NB4 (cell line): ENCODE measurements at regions not wholly inside any gene's neighbourhood (a gene's known extent, or its start where the extent isn't known, plus 50 kb on each side); places are given as distances from the start of the nearest gene placed in this dataset.

Experiments
- MYC ChIP-seq: IDR thresholded peaks from 2 replicates; pipeline ENCODE4 v1.6.1; 2011; ENCODE audit warnings: low read depth, low read length
- POLR2A ChIP-seq: IDR thresholded peaks from 2 replicates; pipeline ENCODE4 v1.6.1; 2011; ENCODE audit warnings: mild to moderate bottlenecking; ENCODE audit not compliant: insufficient read length; ENCODE audit errors: extremely low read depth
- TF ChIP-seq, protein P1 (sequence below): IDR thresholded peaks from one replicate; pipeline ENCODE4 v1.5.1; 2012; ENCODE audit warnings: low read depth, low read length
- TF ChIP-seq, protein P2 (sequence below): IDR thresholded peaks from 2 replicates; pipeline ENCODE4 v1.6.1; 2011; ENCODE audit warnings: low read depth, low read length

DNA sequence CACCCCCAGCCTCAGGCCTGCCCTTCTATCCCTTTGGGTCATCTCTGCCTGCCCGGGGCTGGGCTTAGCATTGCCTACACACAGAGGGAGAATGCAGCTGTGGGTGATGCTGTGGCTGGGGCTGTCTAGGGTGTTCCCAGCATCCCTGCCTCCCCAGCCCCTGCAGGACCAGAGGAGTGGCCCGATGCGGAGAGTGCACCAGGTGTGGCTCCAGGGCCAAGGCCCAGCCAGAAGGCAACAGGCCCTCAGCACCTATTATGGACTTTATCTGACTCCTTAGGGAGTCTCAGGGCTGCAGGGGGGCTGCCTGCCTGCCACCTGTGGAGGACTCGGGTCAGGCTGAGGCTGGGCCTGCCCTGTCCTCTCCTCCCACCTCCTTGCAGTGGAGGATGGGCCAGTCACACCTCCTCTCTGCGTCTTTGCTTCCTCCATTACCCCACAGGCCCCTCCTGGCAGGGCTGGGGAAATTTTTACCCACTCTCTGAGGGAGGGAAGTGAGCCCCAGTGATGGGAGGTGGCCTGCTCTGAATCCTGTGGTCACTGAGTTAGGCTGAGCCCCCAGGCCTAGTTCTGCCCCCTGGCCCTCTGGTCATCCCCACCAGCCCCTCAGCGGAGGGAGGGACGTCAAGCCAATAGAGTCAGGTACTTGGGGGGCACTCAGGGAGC lies 92.9 kb upstream of the PCBD1 start:
- TF ChIP-seq, protein P1, sequence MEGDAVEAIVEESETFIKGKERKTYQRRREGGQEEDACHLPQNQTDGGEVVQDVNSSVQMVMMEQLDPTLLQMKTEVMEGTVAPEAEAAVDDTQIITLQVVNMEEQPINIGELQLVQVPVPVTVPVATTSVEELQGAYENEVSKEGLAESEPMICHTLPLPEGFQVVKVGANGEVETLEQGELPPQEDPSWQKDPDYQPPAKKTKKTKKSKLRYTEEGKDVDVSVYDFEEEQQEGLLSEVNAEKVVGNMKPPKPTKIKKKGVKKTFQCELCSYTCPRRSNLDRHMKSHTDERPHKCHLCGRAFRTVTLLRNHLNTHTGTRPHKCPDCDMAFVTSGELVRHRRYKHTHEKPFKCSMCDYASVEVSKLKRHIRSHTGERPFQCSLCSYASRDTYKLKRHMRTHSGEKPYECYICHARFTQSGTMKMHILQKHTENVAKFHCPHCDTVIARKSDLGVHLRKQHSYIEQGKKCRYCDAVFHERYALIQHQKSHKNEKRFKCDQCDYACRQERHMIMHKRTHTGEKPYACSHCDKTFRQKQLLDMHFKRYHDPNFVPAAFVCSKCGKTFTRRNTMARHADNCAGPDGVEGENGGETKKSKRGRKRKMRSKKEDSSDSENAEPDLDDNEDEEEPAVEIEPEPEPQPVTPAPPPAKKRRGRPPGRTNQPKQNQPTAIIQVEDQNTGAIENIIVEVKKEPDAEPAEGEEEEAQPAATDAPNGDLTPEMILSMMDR, result no peak
- TF ChIP-seq POLR2A (no peak), MYC (no peak)
- TF ChIP-seq, protein P2, sequence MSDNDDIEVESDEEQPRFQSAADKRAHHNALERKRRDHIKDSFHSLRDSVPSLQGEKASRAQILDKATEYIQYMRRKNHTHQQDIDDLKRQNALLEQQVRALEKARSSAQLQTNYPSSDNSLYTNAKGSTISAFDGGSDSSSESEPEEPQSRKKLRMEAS, result no peak
